GM12874 (cell line): ENCODE measurements at regions not wholly inside any gene's neighbourhood (a gene's known extent, or its start where the extent isn't known, plus 50 kb on each side); places are given as distances from the start of the nearest gene placed in this dataset.

Experiments used
- TF ChIP-seq, protein P1 (sequence below): IDR thresholded peaks from 2 replicates; pipeline ENCODE4 v1.5.1; 2011; ENCODE audit warnings: low read depth, mild to moderate bottlenecking, control low read depth, low read length, moderate library complexity; ENCODE audit not compliant: insufficient read depth

DNA sequence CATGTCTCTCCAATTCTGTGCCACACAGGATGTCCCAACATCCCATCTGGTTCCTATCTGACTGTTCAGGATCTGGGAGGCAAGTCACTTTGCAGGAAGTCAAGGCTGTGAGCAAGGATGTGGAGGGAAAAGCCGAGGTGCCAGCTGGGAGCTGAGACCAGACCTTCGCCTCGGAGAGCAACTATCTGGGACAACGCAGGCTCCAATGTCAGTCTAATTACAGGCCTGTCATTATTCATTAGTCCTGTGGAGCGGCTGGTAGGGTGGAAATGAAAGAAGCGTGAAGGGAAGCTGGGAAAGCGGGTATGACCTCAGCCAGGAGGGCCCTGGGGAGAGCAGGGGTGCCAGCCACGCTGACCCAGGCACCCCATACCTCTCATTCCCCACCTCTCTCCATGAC, 147.3 kb downstream of the UNC5CL start:
- TF ChIP-seq, protein P1, sequence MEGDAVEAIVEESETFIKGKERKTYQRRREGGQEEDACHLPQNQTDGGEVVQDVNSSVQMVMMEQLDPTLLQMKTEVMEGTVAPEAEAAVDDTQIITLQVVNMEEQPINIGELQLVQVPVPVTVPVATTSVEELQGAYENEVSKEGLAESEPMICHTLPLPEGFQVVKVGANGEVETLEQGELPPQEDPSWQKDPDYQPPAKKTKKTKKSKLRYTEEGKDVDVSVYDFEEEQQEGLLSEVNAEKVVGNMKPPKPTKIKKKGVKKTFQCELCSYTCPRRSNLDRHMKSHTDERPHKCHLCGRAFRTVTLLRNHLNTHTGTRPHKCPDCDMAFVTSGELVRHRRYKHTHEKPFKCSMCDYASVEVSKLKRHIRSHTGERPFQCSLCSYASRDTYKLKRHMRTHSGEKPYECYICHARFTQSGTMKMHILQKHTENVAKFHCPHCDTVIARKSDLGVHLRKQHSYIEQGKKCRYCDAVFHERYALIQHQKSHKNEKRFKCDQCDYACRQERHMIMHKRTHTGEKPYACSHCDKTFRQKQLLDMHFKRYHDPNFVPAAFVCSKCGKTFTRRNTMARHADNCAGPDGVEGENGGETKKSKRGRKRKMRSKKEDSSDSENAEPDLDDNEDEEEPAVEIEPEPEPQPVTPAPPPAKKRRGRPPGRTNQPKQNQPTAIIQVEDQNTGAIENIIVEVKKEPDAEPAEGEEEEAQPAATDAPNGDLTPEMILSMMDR, result no peak

DNA sequence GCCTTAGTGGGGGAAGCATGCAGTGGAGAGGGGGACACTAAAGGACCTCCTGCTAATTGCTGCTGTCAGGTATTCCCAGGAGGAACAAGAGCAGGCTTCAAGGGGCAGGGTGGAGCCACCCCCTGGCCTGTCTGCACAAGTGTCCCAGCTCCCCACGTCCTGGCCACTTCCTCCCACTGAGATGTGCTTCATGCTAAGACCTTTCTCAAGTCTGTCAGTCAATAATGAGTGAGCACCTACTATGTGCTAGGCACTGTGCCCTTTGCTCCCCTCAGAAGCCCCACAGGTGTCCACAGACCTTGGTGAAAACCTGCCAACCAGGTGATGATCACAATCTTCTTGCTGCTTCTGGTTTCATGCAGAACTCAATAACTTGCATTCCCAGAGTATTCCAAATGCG, 147.9 kb downstream of the UNC5CL start:
- TF ChIP-seq, protein P1, result no peak

DNA sequence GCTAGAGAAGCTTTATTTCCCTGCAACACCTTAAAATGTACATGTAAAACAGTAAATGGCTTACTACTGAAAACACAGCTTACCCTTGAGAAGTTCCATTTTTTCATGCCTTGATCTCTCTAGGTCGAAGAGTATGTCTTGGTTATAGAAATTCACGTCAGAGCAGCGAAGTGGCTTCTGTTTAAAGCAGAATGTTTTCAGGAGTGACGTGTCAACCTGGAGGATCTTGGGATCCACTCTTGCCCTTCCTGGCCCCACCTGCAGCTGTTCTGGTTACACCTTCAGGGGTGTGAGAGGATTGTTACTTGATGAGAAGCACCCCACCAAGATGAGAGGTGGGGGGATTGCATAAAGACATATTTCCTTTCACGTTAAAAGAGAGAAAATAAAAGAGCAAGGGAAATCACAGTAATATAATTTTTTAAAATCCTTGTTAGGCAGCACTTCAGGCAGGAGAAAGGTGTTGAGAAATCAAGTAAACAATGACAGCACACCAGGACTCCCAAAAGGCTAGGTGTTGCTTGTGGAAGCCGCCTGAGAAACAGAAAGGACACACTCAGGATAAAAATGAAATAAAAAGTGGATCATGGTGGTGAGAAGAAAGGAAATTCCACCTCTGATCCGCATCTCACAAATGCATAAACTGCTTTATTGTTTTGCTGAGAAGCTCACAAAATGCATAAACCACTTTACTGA, 149.7 kb downstream of the UNC5CL start:
- TF ChIP-seq, protein P1, result no peak

DNA sequence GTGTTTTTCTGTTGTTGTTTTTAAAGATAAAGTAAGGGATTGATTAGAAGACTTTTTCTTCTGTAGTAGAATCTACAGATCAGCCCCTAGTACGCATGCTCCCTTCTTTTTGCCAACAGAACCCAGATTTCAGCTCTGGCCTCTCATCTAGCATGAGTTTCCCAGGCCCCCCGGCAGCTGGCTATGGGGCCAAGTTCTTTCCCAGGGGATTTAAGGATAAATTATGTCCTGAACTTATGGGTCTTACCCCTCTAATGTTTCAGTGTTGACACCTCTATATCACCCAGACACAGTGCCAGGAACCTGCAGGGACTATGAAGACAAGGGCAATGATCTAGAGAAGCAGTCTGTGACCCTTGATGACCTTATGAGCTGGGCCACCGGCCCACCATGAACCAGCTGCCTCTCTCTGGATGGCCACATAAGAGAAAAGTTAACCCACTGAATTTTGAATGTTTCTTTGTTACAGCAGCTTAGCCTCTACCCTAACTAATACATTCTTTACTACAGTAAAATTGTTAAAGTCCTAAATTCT, 150.5 kb downstream of the UNC5CL start:
- TF ChIP-seq, protein P1, result no peak

DNA sequence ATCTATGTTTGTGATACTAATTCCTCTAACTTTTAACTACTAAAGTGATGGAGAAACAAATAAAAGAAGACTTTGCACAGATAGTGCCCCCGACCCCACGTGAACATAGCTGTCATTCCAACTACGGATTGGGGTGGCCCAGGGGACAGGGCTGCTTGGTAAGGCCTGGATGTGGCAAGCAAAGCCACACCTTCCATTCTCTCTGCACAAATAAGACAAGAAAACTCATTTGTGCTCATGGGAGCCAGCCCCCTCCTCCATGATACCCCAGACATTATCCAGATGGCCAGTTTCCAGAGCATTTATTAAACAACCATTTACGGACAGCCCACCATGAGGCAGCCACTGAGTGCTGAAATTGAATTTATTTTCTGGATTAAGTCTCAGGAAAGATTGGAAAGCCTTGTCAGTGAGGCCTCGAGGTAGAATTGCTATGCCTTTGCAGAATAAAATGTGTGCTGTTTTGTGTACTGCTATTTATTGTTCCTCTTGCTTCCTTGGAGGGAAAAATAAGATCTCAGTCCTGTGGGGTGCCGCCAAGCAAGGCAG, 151.2 kb downstream of the UNC5CL start:
- TF ChIP-seq, protein P1, result no peak

DNA sequence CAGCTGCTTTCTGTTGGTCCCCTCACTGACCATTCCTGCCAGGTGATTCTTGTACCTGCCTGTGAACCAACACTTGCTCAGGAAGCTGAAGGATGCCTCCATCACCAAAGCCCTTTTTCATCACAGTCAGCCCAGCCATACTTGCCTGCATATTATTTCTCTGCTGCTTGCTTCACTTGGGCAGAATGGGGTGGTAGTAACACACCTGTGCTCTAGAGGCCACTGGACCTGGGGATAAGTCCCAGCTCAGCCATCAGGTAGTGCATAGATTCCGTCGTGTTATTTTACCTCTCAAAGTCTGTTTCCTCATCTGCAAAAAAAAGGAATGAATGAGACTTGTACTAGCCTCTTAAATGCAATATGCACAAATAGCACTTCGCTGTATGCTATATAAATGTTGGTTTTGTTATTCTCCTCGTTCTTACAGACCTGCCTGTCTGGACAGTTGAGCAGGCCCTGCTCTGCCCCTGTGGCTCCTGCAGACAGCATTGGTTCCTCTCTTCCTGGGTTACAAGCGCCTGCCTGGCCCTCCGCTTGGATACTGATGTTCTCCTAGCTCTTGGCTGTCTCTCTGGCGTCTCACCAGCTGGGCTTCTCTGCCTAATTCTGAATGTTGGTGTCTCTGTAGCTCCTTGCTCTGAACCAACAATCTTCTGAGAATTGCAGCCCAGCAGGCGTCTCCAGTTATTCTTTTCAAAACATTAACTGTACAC, 151.8 kb downstream of the UNC5CL start:
- TF ChIP-seq, protein P1, result no peak

DNA sequence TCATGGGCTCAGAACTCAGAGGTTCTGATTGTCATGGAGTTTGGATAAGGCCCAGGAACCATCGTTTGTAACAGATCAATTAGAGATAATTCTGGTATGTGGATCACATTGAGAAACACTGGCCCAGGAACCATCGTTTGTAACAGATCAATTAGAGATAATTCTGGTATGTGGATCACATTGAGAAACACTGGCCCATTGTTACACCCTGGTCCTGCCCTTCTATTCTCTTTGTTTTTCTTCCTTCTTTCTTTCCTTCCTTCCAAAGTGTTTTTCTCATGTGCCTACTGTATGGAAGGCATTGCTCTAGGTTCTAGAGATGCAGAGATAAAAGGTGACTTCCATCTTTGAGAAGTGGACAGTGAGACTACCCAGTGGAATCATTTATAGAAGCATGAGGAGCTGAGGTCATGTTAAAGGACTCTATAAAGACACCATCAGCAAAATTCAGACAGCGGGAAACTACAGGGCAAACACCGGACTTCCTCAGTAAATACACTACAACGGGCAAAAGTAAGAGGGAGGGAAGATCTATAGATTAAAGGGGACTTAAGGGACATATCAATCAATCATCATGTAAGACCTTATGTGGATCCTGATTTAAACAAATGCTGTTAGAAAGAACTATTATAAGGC, 153.8 kb downstream of the UNC5CL start:
- TF ChIP-seq, protein P1, result no peak
